ENCODE measurements at regions not wholly inside any gene's neighbourhood (a gene's known extent, or its start where the extent isn't known, plus 50 kb on each side); places are given as distances from the start of the nearest gene placed in this dataset.

DNA sequence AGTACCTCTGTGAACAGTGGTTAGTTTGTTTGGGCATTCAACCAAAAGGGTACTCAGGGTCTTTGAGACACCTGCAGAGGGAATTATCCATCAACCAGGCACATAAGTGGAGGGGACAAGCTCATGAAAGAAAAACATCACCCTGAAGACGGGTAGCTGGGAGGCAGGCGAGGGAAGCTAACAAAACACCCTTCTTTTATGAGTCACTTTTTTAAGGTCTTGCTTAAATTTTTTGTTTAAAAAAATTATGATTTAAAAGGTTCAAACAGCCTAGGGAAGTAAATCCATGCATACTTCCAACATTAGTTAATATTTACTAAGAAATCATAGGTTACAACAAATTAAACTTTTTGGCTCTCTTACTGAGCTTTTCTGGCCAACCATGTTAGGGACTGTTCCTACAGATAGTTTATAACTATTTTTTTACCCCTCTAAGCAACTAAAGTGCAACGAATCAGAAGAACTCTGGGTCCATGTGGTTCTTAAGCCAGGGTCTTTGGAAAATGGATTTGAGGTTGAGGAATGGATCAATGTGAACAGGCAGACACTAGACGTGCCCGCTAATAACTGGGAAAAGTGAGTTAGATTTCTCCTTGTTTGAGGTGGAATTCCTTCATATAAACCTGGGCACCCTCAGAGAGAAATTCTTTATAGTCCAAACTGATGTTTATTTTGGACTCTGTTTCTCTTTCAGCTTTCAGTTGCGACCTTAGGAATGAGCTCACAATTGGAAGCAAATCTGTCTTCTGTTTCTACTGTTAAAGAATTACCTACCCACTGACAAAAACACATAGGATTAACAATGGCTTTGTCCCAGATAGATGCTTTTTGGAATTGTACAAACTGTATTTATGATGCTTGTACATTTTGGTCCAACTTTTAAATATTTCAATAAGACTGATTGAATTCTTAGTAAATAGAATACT lies 123.0 kb downstream of the LYPLAL1 start:
- no peak for DNase-seq
- Mint-ChIP-seq H3K27me3 (no peaks in the 10 kb centered on the region), H3K9me3 (no peaks in the 10 kb centered on the region), H3K4me3 (no peak overlapping the region), H3K27ac (no peak overlapping the region), H3K4me1 (no peaks in the 10 kb centered on the region)
- no peak for ATAC-seq

- Mint-ChIP-seq H3K4me1 (no peaks in the 10 kb centered on the region), H3K9me3 (no peaks in the 10 kb centered on the region), H3K27ac (no peak overlapping the region), H3K4me3 (no peak overlapping the region), H3K27me3 (no peaks in the 10 kb centered on the region)
- no peak for DNase-seq
- no peak for ATAC-seq
These were observed 120.6 kb downstream of the LYPLAL1 start for GRCh38 chr1:219294251-219294650.

DNA sequence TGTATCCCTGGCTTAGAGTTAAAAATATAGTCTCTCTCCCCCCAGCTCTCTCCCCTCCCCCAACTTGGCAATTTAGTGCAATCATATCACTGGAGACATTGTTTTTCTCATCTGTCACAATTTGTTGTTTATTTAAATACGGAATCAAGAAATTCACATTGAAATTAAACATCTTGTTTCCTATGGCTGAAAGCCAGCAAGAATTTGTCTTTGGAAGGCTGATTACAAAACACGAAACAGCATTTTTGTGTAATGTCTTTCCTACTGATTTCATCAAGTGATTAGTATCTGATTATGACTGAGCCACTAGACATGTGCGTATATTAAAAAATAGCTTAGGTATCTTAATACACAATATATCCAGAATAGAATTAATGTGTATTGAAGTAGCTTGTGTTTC lies 119.7 kb downstream of the LYPLAL1 start:
- Mint-ChIP-seq H3K4me3 (no peak overlapping the region), H3K27ac (no peak overlapping the region), H3K9me3 (no peaks in the 10 kb centered on the region), H3K4me1 (no peaks in the 10 kb centered on the region), H3K27me3 (no peaks in the 10 kb centered on the region)
- no peak for ATAC-seq
- DNase-seq: no peak

DNA sequence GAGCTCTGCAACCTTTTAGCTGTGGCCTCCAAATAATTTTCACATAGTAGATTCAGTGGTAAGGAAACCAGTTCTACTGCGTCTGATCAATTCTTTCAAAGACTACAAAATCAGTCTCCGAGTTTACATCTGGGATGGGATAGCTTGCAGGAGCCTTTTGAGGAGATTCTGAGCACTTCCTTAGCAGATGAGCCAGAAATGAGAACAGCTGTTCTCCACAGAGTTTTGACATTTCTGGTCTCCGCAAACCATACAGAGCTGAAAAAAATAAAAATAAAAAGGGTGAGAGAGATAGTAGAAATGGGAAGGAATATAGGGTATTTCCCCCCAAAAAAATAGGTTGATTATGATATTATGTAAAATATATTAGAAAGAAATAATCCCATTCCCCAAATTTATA lies 119.3 kb downstream of the LYPLAL1 start:
- H3K27me3 Mint-ChIP-seq: no peaks in the 10 kb centered on the region
- DNase-seq: no peak
- H3K4me1 Mint-ChIP-seq: no peaks in the 10 kb centered on the region
- no peak overlapping the region for H3K27ac Mint-ChIP-seq
- ATAC-seq: no peak
- H3K9me3 Mint-ChIP-seq: no peaks in the 10 kb centered on the region
- no peak overlapping the region for H3K4me3 Mint-ChIP-seq

DNA sequence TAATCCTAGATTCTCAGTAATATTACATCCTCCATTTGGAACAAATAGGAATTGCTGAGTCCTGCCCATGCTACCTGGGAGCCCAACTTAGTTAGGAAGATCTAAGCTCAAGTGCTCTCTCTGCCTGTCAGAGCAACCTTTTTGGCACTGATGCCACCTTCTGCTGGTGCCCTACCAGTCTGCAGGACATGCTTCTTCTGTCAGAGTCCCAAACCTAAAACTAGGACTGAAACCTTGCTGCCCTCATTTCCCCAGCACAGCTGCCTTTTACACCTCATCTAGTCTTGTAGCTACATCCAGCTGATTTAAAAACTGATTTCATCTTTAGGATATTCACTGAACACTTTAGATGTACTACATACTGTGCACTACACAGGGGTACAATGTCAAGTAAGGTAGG lies 118.7 kb downstream of the LYPLAL1 start:
- ATAC-seq (no peak), DNase-seq (no peak)
- no peaks in the 10 kb centered on the region for H3K4me1 Mint-ChIP-seq
- no peaks in the 10 kb centered on the region for H3K27me3 Mint-ChIP-seq
- H3K27ac Mint-ChIP-seq: no peak overlapping the region
- no peaks in the 10 kb centered on the region for H3K9me3 Mint-ChIP-seq
- no peak overlapping the region for H3K4me3 Mint-ChIP-seq

DNA sequence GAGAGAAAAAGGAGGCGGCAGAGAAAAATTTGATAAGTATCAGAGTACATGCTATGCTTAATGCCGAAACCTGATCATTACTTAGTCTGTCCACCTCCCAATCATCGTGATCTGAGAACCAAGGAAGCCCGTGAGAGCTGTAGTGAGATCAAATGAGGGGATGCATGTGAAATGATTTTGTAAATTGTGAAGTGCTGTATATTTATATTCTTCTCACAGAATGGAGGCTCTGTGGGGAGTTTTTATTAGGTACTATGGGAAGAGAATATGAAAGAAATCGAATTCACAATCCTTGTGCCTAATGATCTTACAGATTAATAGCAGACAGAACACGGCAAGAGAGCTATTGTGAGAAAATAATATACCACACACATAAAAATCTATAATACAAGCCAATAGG lies 115.5 kb downstream of the LYPLAL1 start:
- H3K4me3 Mint-ChIP-seq: no peak overlapping the region
- H3K27me3 Mint-ChIP-seq: no peaks in the 10 kb centered on the region
- no peak for ATAC-seq
- H3K27ac Mint-ChIP-seq: peak overlapping the region in 1 of 2 donors; percentile 10
- DNase-seq: no peak
- H3K9me3 Mint-ChIP-seq: no peaks in the 10 kb centered on the region
- no peaks in the 10 kb centered on the region for H3K4me1 Mint-ChIP-seq

DNA sequence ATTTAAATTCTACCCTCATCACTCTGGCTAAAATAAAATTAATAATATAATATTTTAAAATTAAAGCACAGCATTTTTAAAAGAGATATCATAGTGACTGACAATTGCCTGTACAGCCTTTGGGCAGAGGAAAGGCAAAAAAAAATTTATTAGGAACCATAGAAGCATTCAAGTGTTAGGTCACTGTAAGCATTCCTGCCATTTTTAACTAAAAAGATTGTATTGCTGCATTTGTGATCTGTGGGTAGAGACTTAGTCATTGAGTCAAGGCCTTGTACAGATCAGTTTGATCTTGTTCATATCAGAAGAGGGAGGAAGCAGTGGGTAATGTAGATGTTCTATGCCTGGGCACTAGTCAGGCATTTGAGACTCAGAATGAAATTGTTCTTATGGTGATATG lies 109.9 kb downstream of the LYPLAL1 start:
- H3K9me3 Mint-ChIP-seq: no peaks in the 10 kb centered on the region
- ATAC-seq: no peak
- H3K27ac Mint-ChIP-seq: no peak overlapping the region
- no peaks in the 10 kb centered on the region for H3K27me3 Mint-ChIP-seq
- no peaks in the 10 kb centered on the region for H3K4me1 Mint-ChIP-seq
- H3K4me3 Mint-ChIP-seq: no peak overlapping the region
- no peak for DNase-seq

GRCh38 chr1:219281831-219282230 lies 108.2 kb downstream of the LYPLAL1 start:
- no peak overlapping the region for H3K4me3 Mint-ChIP-seq
- ATAC-seq (no peak), DNase-seq (no peak)
- no peaks in the 10 kb centered on the region for H3K27me3 Mint-ChIP-seq
- H3K4me1 Mint-ChIP-seq: no peaks in the 10 kb centered on the region
- H3K9me3 Mint-ChIP-seq: no peaks in the 10 kb centered on the region
- no peak overlapping the region for H3K27ac Mint-ChIP-seq

GRCh38 chr1:219279017-219279770 lies 105.5 kb downstream of the LYPLAL1 start:
- Mint-ChIP-seq H3K4me3 (no peak overlapping the region), H3K27me3 (no peaks in the 10 kb centered on the region), H3K4me1 (no peaks in the 10 kb centered on the region), H3K27ac (no peak overlapping the region), H3K9me3 (no peaks in the 10 kb centered on the region)
- DNase-seq: no peak
- ATAC-seq: no peak

DNA sequence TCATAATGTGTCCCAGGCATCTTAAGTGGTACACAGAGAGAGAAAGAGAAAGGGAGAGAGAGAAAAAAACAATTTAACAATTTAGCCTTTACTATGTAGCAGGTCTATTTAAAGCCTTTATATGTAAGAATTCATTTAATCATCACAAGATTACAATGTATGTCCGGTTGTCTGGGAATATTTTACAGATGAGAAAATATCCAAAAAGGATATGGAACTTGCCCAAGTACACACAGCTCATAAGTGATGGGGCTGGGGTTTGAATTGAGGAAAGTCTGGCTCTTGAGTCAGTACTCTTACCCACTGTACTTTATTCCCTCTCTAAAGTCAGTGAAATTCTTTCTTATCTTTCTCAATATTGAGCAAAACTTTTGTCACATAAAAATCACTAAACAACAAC lies 104.6 kb downstream of the LYPLAL1 start:
- Mint-ChIP-seq H3K27me3 (no peaks in the 10 kb centered on the region), H3K4me3 (no peak overlapping the region), H3K9me3 (no peaks in the 10 kb centered on the region), H3K27ac (no peak overlapping the region), H3K4me1 (no peaks in the 10 kb centered on the region)
- ATAC-seq (no peak), DNase-seq (no peak)

GRCh38 chr1:219277304-219278105 lies 103.8 kb downstream of the LYPLAL1 start:
- no peak for DNase-seq
- no peak for ATAC-seq
- H3K4me3 Mint-ChIP-seq: no peak overlapping the region
- no peaks in the 10 kb centered on the region for H3K9me3 Mint-ChIP-seq
- H3K27me3 Mint-ChIP-seq: no peaks in the 10 kb centered on the region
- no peaks in the 10 kb centered on the region for H3K4me1 Mint-ChIP-seq
- H3K27ac Mint-ChIP-seq: no peak overlapping the region

DNA sequence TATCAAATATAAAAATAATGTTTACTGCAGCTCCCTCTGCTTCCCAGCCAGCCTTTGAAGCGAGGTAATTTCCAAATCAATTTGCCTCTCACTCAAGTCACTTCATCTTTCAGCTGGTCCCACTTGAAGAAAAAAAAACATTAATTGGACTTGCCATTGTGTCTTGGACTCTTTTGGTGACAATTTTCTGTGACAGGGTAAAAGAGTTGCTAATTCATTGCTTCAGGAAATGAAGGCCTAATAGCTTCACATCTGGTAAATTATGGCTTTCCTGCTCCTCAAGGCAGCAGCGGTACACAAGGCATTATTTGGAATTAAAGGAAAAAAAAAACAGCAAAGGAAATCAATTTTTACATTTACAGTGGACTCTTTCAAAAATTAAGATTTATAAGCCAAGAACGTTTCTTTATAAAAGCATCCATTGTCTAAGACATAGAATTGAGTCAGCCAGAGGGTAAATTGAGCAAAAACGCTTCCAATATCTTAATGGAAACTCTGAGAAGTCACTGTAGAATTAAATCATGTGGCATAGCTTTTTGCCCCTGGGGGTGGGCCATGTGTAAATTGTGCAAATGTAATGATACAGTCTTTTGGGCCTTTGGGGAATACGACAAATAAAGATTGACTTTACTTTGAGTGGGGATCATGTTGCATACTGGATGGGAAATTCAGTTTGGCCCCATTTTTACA lies 102.5 kb downstream of the LYPLAL1 start:
- no peaks in the 10 kb centered on the region for H3K4me1 Mint-ChIP-seq
- no peaks in the 10 kb centered on the region for H3K27me3 Mint-ChIP-seq
- H3K27ac Mint-ChIP-seq: no peak overlapping the region
- DNase-seq: no peak
- ATAC-seq: no peak
- no peaks in the 10 kb centered on the region for H3K9me3 Mint-ChIP-seq
- no peak overlapping the region for H3K4me3 Mint-ChIP-seq

GRCh38 chr1:219273088-219273686 lies 99.5 kb downstream of the LYPLAL1 start:
- Mint-ChIP-seq H3K27me3 (no peaks in the 10 kb centered on the region), H3K9me3 (peaks cover 0 to 4% of the 10 kb centered on the region in 2 donors), H3K4me1 (no peaks in the 10 kb centered on the region), H3K4me3 (no peak overlapping the region), H3K27ac (no peak overlapping the region)
- DNase-seq: no peak
- no peak for ATAC-seq

- Mint-ChIP-seq H3K4me3 (no peak overlapping the region), H3K27me3 (no peaks in the 10 kb centered on the region), H3K27ac (peak overlapping the region in 1 of 2 donors; percentile 62), H3K9me3 (peaks cover 0 to 4% of the 10 kb centered on the region in 2 donors), H3K4me1 (no peaks in the 10 kb centered on the region)
- DNase-seq (no peak), ATAC-seq (no peak)
These were observed 98.3 kb downstream of the LYPLAL1 start for GRCh38 chr1:219271818-219272535.

Measured in stimulated activated naive CD8-positive, alpha-beta T cell treated with anti-CD3 and anti-CD28 coated beads, Interleukin-15, amount 100 ng/mL, for 72 hours (primary cell).